Natural killer cell (primary cell): ENCODE measurements at regions not wholly inside any gene's neighbourhood (a gene's known extent, or its start where the extent isn't known, plus 50 kb on each side); places are given as distances from the start of the nearest gene placed in this dataset.

ENCODE experiments used
- ATAC-seq, 3 donors: fragments of 150-1000 bp in 2 of 3; fragments of 200-7000 bp in 1 of 3; cut with Tn5 transposase; 1 replicate in 1 of 3; 2 replicates in 2 of 3; pipeline ENCODE4 v1.10.0; 2021; ENCODE audit warnings: mild to moderate bottlenecking in 2 of 3, moderate library complexity in 2 of 3
- DNase-seq, 2 donors: peaks; one replicate each; pipeline versions ENCODE4 v3.0.0 to v3.0.0-alpha.2; 2013 to 2021; ENCODE audit warnings: mixed read lengths in 1 of 2
- H3K27ac ChIP-seq: one replicate; pipeline ENCODE4 v1.5.1; 2013; ENCODE audit warnings: mild to moderate bottlenecking, low read length
- H3K27me3 ChIP-seq: one replicate; pipeline ENCODE4 v1.6.1; 2013; ENCODE audit warnings: low read length; ENCODE audit not compliant: control insufficient read depth, insufficient read depth
- H3K36me3 ChIP-seq: one replicate; pipeline ENCODE4 v1.6.1; 2013; ENCODE audit warnings: low read length; ENCODE audit not compliant: control insufficient read depth, insufficient read depth
- H3K4me1 ChIP-seq: one replicate; pipeline ENCODE4 v1.6.1; 2013; ENCODE audit warnings: low read length; ENCODE audit not compliant: control insufficient read depth, insufficient read depth
- H3K4me3 ChIP-seq: one replicate; pipeline ENCODE4 v1.5.1; 2013; ENCODE audit warnings: low read length
- H3K9me3 ChIP-seq: one replicate; pipeline ENCODE4 v1.6.1; 2013; ENCODE audit warnings: low read length; ENCODE audit not compliant: control insufficient read depth, insufficient read depth
- H3K27ac Mint-ChIP-seq, 2 donors: one replicate each; pipeline ENCODE4 v1.8.0; 2022; ENCODE audit warnings: mild to moderate bottlenecking in 2 of 2, mixed read lengths in 2 of 2, moderate library complexity in 1 of 2
- H3K27me3 Mint-ChIP-seq, 2 donors: one replicate each; pipeline ENCODE4 v1.8.0; 2022; ENCODE audit warnings: low read depth in 2 of 2, mixed read lengths in 2 of 2
- H3K36me3 Mint-ChIP-seq: one replicate; pipeline ENCODE4 v1.8.0; 2022; ENCODE audit warnings: mixed read lengths
- H3K4me1 Mint-ChIP-seq, 2 donors: one replicate each; pipeline ENCODE4 v1.8.0; 2022; ENCODE audit warnings: mixed read lengths in 2 of 2
- H3K4me3 Mint-ChIP-seq: one replicate; pipeline ENCODE4 v1.8.0; 2022; ENCODE audit warnings: mild to moderate bottlenecking, moderate library complexity, mixed read lengths
- H3K9me3 Mint-ChIP-seq, 2 donors: one replicate each; pipeline ENCODE4 v1.8.0; 2022; ENCODE audit warnings: mixed read lengths in 2 of 2
- WGBS: methylation state at CpG from one replicate; pipeline ENCODE4 v1.1.7; 2013; ENCODE audit warnings: missing lambda C conversion rate; ENCODE audit not compliant: insufficient coverage; 5-methylcytosine and 5-hydroxymethylcytosine counted together
- intact Hi-C: fragments of 100-400 bp; cut with micrococcal nuclease; formaldehyde crosslinking; loops from one replicate; pipeline ENCODE4 v1.14.2; 2022
- TF ChIP-seq, protein P1 (sequence below): fragments of 200-600 bp; IDR thresholded peaks from one replicate; pipeline ENCODE4 v1.8.0; 2022; ENCODE audit warnings: antibody characterized with exemption

DNA sequence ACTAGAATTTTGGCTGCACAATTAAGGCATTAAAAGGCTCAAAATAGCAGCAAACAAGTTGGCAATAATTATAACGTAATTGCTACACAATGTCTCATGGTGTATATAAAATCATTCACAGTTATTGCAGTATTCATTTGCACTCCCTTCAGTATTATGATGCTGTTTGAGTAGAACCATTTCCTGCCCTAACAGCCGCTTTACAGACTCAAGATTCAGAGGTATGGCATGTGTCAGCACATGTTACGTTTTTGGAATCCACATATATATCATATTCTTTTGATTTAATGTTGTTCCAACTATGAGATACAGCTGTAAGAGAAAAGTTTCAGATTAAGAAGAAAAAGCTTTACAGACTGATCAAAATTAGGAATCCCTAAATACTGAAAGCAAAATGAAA, 56.3 kb upstream of the NCKAP5 start:
- H3K36me3 Mint-ChIP-seq = no peaks in the 10 kb centered on the region
- Histone ChIP-seq H3K4me3 (no peak overlapping the region), H3K9me3 (no peaks in the 10 kb centered on the region), H3K27me3 (no peaks in the 10 kb centered on the region), H3K4me1 (no peaks in the 10 kb centered on the region), H3K27ac (no peak overlapping the region), H3K36me3 (no peaks in the 10 kb centered on the region)
- ATAC-seq (no peak), DNase-seq (no peak)
- TF ChIP-seq, protein P1, sequence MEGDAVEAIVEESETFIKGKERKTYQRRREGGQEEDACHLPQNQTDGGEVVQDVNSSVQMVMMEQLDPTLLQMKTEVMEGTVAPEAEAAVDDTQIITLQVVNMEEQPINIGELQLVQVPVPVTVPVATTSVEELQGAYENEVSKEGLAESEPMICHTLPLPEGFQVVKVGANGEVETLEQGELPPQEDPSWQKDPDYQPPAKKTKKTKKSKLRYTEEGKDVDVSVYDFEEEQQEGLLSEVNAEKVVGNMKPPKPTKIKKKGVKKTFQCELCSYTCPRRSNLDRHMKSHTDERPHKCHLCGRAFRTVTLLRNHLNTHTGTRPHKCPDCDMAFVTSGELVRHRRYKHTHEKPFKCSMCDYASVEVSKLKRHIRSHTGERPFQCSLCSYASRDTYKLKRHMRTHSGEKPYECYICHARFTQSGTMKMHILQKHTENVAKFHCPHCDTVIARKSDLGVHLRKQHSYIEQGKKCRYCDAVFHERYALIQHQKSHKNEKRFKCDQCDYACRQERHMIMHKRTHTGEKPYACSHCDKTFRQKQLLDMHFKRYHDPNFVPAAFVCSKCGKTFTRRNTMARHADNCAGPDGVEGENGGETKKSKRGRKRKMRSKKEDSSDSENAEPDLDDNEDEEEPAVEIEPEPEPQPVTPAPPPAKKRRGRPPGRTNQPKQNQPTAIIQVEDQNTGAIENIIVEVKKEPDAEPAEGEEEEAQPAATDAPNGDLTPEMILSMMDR = no peak
- WGBS = 90% methylated on average over 2 of the region's 3 CpGs
- no peak overlapping the region for H3K27ac Mint-ChIP-seq
- H3K27me3 Mint-ChIP-seq = no peaks in the 10 kb centered on the region
- intact Hi-C loops = no loop called here
- H3K9me3 Mint-ChIP-seq = peaks cover 9 to 15% of the 10 kb centered on the region in 2 donors
- H3K4me3 Mint-ChIP-seq = no peak overlapping the region
- no peaks in the 10 kb centered on the region for H3K4me1 Mint-ChIP-seq

DNA sequence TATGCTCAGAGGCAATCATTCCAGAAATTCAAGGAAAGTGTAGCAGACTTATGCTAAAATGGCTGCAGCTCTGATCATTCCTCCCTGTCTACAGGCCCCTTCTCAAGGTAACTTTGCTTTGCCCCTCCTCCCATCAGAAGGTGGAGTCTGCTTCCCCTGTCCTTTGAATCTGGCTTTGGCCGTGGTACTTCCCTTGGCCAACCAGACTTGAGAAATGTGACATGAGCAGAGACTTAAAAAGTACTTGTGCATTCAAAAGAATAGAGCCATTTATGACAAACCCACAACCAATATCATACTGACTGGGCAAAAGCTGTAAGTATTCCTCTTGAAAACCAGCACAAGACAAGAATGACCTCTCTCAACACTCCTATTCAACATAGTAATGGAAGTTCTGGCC, 59.5 kb upstream of the NCKAP5 start:
- WGBS = 38% methylated on average over 1 of the region's 1 CpG
- ATAC-seq = no peak

DNA sequence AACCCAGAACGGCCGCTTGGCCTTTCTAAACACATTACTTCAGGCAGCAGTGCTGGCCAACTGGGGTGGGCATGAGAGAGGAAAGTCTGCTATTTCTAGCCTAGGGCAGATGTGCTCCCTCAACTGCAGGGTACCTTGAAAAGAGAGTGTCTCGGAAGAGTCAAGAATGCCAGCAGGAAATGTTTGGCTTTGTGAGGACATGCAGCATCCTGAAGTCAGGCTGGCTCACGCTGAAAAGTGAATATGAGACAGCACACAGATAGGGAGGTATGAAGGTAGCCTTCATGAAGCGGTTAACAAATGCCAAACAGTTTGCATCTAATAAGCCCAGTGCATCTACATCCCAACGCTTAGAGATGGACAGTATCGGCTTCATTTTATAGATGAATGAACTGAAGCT, 65.0 kb upstream of the NCKAP5 start:
- H3K4me1 Mint-ChIP-seq = no peaks in the 10 kb centered on the region
- no peak overlapping the region for H3K27ac ChIP-seq

More for the DNA sequence above, 59.5 kb upstream of the NCKAP5 start:
- no peak overlapping the region for H3K4me3 Mint-ChIP-seq
- no peak for DNase-seq
- no peak overlapping the region for H3K27ac ChIP-seq
- H3K9me3 ChIP-seq = no peaks in the 10 kb centered on the region
- H3K36me3 ChIP-seq = no peaks in the 10 kb centered on the region
- no peaks in the 10 kb centered on the region for H3K36me3 Mint-ChIP-seq
- H3K4me1 ChIP-seq = no peaks in the 10 kb centered on the region
- H3K9me3 Mint-ChIP-seq = peaks cover 5 to 12% of the 10 kb centered on the region in 2 donors
- H3K4me3 ChIP-seq = no peak overlapping the region
- no peaks in the 10 kb centered on the region for H3K27me3 ChIP-seq
- TF ChIP-seq, protein P1 = no peak
- no peaks in the 10 kb centered on the region for H3K27me3 Mint-ChIP-seq
- no peak overlapping the region for H3K27ac Mint-ChIP-seq
- intact Hi-C loops = no loop called here
- no peaks in the 10 kb centered on the region for H3K4me1 Mint-ChIP-seq

DNA sequence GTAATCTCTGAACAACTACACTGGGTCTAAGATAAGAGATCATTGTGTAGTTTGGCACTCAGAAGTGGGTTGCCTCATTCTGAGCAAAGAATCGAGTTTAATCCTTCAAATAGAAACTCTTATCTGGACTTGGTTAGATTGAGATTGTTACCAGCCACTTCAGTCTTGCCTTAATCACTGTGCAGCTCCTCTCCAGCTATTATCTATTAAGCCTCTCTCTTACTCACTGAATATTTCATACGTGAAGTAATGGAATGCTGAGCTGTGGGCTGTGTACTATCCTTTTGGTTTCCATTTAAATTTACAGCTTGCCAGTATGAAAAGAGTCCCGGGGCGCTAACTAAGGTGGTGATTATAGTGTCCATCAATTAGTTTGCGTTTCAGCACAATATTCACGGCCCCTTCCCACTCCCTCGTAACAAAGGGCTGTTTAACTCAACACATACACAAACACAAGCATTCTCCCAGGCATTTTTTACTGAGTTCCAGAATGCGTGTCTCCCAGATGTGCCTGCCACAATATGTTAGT, 65.7 kb upstream of the NCKAP5 start:
- no peaks in the 10 kb centered on the region for H3K27me3 Mint-ChIP-seq
- TF ChIP-seq, protein P1 = no peak
- Histone ChIP-seq H3K27ac (no peak overlapping the region), H3K9me3 (no peaks in the 10 kb centered on the region), H3K4me3 (no peak overlapping the region), H3K36me3 (no peaks in the 10 kb centered on the region), H3K4me1 (no peaks in the 10 kb centered on the region), H3K27me3 (no peaks in the 10 kb centered on the region)
- peaks cover 6% of the 10 kb centered on the region in 2 donors for H3K9me3 Mint-ChIP-seq
- H3K27ac Mint-ChIP-seq = no peak overlapping the region
- no peaks in the 10 kb centered on the region for H3K36me3 Mint-ChIP-seq
- DNase-seq = no peak
- H3K4me1 Mint-ChIP-seq = no peaks in the 10 kb centered on the region
- no peak overlapping the region for H3K4me3 Mint-ChIP-seq
- peak in 1 of 3 donors; percentile 14 for ATAC-seq
- intact Hi-C loops = no loop called here
- WGBS = 87% methylated on average over 6 of the region's 8 CpGs

More for the DNA sequence above, 65.0 kb upstream of the NCKAP5 start:
- no peaks in the 10 kb centered on the region for H3K27me3 Mint-ChIP-seq
- Histone ChIP-seq H3K4me1 (no peaks in the 10 kb centered on the region), H3K4me3 (no peak overlapping the region), H3K36me3 (no peaks in the 10 kb centered on the region), H3K27me3 (no peaks in the 10 kb centered on the region), H3K9me3 (no peaks in the 10 kb centered on the region)
- no peak overlapping the region for H3K4me3 Mint-ChIP-seq
- intact Hi-C loops = no loop called here
- H3K9me3 Mint-ChIP-seq = peaks cover 6 to 9% of the 10 kb centered on the region in 2 donors
- TF ChIP-seq, protein P1 = no peak
- no peak for DNase-seq
- no peak for ATAC-seq
- 85% methylated on average over 7 of the region's 7 CpGs for WGBS
- H3K27ac Mint-ChIP-seq = no peak overlapping the region
- no peaks in the 10 kb centered on the region for H3K36me3 Mint-ChIP-seq
